HL-60 (cell line): ENCODE measurements at regions not wholly inside any gene's neighbourhood (a gene's known extent, or its start where the extent isn't known, plus 50 kb on each side); places are given as distances from the start of the nearest gene placed in this dataset.

ENCODE experiments used
- DNase-seq, 2 experiments: peaks; one replicate each; pipeline ENCODE4 v3.0.0-alpha.2; 2010 to 2020; ENCODE audit warnings: low read depth in 1 of 2, low spot score in 1 of 2
- H3K27ac ChIP-seq: fragments of 250-450 bp; sonication (Bioruptor Pico); replicated peaks from 2 replicates; pipeline ENCODE4 v1.5.1; 2020; ENCODE audit warnings: mild to moderate bottlenecking, moderate library complexity
- H3K27me3 ChIP-seq: fragments of 250-450 bp; sonication (Bioruptor Pico); 2 replicates; pipeline ENCODE4 v1.5.1; 2021; ENCODE audit warnings: mild to moderate bottlenecking, moderate library complexity; ENCODE audit not compliant: insufficient read depth, poor library complexity, severe bottlenecking
- H3K4me3 ChIP-seq: replicated peaks from 2 replicates; pipeline ENCODE4 v1.5.1; 2011; ENCODE audit warnings: mild to moderate bottlenecking, control low read depth, low read length; ENCODE audit not compliant: insufficient read depth
- GABPA ChIP-seq: IDR thresholded peaks from 2 replicates; pipeline ENCODE4 v1.6.1; 2012; ENCODE audit warnings: low read depth
- POLR2AphosphoS5 ChIP-seq: IDR thresholded peaks from 2 replicates; pipeline ENCODE4 v1.6.1; 2012; ENCODE audit warnings: low read depth
- SPI1 ChIP-seq: IDR thresholded peaks from 2 replicates; pipeline ENCODE4 v1.6.1; 2012; ENCODE audit warnings: low read depth, mild to moderate bottlenecking, borderline replicate concordance
- TF ChIP-seq, protein P1 (sequence below): IDR thresholded peaks from 2 replicates; pipeline ENCODE4 v1.6.1; 2012; ENCODE audit warnings: low read depth; ENCODE audit not compliant: insufficient replicate concordance
- TF ChIP-seq, protein P2 (sequence below): IDR thresholded peaks from one replicate; pipeline ENCODE4 v1.5.1; 2011; ENCODE audit warnings: low read length, control low read depth, inconsistent platforms; ENCODE audit not compliant: insufficient read depth

DNA sequence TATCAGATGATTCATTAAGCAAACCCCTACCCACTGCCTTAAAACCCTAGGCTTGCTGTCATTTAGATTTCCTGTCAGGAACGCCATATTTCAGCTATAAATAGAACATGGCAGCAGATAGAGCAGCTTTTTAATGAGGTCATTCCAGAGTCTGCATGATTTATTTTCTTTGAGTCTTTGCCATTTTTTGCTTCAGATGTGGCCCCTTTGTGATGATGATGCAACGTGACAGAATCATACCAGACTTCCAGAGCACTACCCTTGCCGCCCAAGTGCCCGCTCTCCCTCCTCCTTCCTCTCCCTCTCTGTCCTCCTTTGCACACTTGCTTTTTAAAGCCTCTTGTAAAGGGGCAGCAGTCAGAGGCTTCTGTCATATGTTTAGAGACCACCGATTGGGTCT lies 55.5 kb upstream of the TRIM67 start:
- no peak for DNase-seq
- Histone ChIP-seq H3K4me3 (no peak overlapping the region), H3K27ac (no peak overlapping the region)

DNA sequence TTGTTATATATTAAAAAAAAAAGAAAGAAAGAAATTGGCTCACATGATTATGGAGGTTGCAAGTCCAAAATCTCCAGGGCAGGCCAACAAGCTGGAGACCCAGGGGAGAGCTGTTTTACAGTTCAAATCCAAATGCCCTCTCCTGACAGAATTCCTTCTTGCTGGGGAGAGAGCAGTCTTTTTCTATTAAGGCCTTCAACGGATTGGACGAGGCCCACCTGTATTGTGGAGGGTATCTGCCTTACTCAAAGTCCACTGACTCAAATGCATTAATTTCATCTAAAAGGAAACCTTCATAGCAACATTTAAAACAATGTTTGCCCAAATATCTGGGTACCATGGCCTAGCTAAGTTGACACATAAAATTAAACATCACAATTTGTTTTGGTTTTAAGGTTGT lies 56.9 kb upstream of the TRIM67 start:
- Histone ChIP-seq H3K4me3 (no peak overlapping the region), H3K27me3 (peaks cover 5% of the 10 kb centered on the region), H3K27ac (no peak overlapping the region)
- TF ChIP-seq SPI1 (no peak), GABPA (no peak), POLR2AphosphoS5 (no peak)
- TF ChIP-seq, protein P1, sequence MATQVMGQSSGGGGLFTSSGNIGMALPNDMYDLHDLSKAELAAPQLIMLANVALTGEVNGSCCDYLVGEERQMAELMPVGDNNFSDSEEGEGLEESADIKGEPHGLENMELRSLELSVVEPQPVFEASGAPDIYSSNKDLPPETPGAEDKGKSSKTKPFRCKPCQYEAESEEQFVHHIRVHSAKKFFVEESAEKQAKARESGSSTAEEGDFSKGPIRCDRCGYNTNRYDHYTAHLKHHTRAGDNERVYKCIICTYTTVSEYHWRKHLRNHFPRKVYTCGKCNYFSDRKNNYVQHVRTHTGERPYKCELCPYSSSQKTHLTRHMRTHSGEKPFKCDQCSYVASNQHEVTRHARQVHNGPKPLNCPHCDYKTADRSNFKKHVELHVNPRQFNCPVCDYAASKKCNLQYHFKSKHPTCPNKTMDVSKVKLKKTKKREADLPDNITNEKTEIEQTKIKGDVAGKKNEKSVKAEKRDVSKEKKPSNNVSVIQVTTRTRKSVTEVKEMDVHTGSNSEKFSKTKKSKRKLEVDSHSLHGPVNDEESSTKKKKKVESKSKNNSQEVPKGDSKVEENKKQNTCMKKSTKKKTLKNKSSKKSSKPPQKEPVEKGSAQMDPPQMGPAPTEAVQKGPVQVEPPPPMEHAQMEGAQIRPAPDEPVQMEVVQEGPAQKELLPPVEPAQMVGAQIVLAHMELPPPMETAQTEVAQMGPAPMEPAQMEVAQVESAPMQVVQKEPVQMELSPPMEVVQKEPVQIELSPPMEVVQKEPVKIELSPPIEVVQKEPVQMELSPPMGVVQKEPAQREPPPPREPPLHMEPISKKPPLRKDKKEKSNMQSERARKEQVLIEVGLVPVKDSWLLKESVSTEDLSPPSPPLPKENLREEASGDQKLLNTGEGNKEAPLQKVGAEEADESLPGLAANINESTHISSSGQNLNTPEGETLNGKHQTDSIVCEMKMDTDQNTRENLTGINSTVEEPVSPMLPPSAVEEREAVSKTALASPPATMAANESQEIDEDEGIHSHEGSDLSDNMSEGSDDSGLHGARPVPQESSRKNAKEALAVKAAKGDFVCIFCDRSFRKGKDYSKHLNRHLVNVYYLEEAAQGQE: no peak
- TF ChIP-seq, protein P2, sequence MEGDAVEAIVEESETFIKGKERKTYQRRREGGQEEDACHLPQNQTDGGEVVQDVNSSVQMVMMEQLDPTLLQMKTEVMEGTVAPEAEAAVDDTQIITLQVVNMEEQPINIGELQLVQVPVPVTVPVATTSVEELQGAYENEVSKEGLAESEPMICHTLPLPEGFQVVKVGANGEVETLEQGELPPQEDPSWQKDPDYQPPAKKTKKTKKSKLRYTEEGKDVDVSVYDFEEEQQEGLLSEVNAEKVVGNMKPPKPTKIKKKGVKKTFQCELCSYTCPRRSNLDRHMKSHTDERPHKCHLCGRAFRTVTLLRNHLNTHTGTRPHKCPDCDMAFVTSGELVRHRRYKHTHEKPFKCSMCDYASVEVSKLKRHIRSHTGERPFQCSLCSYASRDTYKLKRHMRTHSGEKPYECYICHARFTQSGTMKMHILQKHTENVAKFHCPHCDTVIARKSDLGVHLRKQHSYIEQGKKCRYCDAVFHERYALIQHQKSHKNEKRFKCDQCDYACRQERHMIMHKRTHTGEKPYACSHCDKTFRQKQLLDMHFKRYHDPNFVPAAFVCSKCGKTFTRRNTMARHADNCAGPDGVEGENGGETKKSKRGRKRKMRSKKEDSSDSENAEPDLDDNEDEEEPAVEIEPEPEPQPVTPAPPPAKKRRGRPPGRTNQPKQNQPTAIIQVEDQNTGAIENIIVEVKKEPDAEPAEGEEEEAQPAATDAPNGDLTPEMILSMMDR: no peak
- no peak for DNase-seq

More for the DNA sequence above, 55.5 kb upstream of the TRIM67 start:
- H3K27me3 ChIP-seq: peaks cover 5% of the 10 kb centered on the region
- TF ChIP-seq SPI1: no peak
- TF ChIP-seq GABPA: no peak
- TF ChIP-seq, protein P1: no peak
- TF ChIP-seq POLR2AphosphoS5: no peak
- TF ChIP-seq, protein P2: no peak

DNA sequence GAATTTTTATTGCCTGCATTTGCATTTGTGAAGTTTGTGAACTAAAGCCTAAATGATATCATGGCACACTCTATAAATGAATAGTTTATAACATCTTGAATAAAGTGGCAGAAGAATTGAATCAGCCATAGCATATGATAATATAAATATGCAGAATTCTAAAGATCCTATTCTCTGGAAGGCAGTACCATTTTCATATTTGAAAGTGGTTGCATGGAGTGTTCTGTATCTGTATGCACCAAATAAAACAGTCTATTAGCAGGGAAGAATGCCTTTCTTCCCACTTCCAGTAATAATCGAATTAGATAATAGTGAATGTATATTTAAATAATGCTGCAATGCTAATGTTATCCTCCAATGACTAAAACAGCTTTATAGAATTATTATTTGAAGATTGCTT lies 57.9 kb upstream of the TRIM67 start:
- Histone ChIP-seq H3K27me3 (peaks cover 5% of the 10 kb centered on the region), H3K27ac (no peak overlapping the region)

More for the DNA sequence above, 57.9 kb upstream of the TRIM67 start:
- DNase-seq: no peak
- TF ChIP-seq, protein P2: no peak
- TF ChIP-seq GABPA: no peak
- no peak for TF ChIP-seq SPI1
- TF ChIP-seq POLR2AphosphoS5: no peak
- TF ChIP-seq, protein P1: no peak
- H3K4me3 ChIP-seq: no peak overlapping the region
